GM12891 (cell line): ENCODE measurements at regions not wholly inside any gene's neighbourhood (a gene's known extent, or its start where the extent isn't known, plus 50 kb on each side); places are given as distances from the start of the nearest gene placed in this dataset.

Experiments used
- POLR2AphosphoS5 ChIP-seq: IDR thresholded peaks from 2 replicates; pipeline ENCODE4 v1.6.1; 2011; ENCODE audit warnings: low read depth, low read length, control low read depth
- TAF1 ChIP-seq: IDR thresholded peaks from 2 replicates; pipeline ENCODE4 v1.6.1; 2011; ENCODE audit warnings: low read depth, low read length, control low read depth

DNA sequence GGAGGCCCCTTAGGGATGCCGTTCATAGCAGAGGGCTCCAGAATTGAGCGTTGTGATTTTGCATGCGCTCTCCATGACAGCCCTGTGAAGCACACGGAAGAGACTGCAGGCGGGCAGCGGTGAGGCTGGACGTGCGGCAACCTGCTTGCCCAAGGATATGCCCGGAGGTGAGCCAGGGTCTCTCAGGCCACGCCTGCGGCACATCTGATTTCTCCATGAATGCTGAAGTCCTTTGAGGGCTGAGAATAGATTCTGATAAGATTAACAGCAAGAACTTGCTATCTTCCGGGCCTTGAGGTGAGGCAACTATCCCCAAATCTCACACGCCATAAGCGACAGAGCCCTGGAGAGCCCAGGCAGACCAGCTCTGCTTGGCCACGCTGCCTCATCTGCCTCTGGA is 55.6 kb upstream of the LAMA1 start:
- TF ChIP-seq POLR2AphosphoS5, result no peak
- TF ChIP-seq TAF1, result no peak
